GM21526 (cell line): ENCODE measurements at regions not wholly inside any gene's neighbourhood (a gene's known extent, or its start where the extent isn't known, plus 50 kb on each side); places are given as distances from the start of the nearest gene placed in this dataset.

Experiments
- ATAC-seq: cut with Tn5 transposase; IDR thresholded peaks from one replicate; pipeline ENCODE4 v1.9.1; 2021; ENCODE audit warnings: moderate library complexity; ENCODE audit not compliant: unreplicated experiment, low FRiP score

DNA sequence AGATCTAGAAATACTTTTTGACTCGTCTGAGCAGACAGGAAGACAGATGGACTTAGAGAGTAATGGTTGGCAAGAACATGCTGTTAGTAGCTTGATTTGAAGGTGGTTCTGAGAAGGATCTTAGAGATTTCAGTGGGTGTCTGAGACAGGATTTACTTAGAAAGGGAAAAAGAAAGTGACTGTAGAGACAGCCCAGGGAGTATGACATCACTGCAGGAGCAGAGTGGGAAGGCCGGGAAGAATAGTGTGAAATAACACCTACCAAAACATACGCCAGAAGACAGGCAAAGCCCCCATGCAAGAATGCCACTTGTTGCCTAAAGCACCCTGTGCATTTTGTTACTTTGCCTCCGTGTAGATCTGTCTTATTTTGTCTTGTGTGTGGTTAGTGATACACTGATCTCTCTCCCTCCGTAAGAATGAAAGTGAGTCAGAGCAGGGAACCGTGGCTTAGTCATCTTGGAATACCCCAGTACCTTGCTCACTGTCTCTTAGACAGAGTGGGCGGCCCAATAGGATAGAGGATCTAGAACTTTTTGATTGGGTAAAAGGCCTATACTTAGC is 161.3 kb upstream of the IFNG-AS1 start:
- ATAC-seq = peak; percentile 85

DNA sequence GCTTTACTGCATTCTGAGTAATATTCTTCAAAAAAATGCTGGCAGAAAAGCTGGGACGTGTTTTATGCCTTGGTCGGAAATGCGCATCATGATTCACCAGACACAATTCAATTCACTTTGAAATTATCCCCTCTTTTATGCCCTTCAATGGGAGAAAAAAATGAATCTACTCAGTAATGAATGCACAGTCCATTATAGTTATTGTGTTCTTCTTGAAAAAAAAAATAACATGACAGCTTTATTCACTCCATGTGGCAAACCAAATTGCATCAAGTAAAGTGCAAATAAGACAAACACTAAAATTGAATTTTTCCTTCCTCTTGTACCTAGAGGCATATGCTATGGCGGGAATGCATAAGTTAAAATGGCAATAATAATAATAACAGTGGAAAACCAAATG is 159.4 kb upstream of the IFNG-AS1 start:
- no peak for ATAC-seq

- ATAC-seq = no peak
Measured at GRCh38 chr12:67832155-67832554, 157.1 kb upstream of the IFNG-AS1 start.

DNA sequence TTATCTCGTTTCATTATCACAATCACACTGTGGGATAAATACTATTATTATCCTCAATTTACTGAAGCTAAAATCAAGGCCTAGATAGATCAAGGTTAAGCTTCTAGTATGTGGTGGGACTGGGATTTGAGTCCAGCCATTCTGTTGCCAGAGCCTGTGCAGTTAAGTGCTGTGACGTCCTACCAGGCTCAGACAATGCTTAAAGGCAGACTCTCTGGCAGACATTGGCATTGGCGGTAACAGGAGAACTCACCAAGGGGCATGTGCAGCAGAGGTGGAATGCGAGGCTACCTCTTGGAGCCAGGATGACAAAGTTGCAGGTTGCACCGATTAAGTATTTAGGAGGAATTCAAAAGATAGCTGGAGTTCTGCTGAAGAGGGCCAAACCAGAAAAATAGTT is 155.6 kb upstream of the IFNG-AS1 start:
- no peak for ATAC-seq

- ATAC-seq = no peak
Measured at GRCh38 chr12:67837876-67838275, 151.4 kb upstream of the IFNG-AS1 start.

GRCh38 chr12:67842124-67842523 is 147.1 kb upstream of the IFNG-AS1 start:
- no peak for ATAC-seq

DNA sequence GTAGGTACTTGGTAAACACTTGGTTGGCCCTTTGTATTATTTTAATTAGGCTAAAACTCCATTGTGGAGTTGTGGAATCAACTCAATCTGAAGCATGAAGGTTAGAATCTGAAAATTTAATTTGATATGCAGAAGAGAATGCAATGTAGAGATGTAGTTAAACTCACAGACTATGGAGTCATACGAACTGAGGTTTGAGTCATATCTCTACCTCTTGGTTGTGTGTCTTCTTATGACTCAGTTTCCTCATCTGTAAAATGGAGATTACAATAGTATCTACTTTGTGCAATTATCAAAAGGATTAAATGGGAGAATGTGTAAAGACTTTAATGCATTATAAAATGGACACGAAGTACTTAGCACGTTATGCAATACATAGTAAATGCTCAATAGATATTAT is 146.0 kb upstream of the IFNG-AS1 start:
- no peak for ATAC-seq

DNA sequence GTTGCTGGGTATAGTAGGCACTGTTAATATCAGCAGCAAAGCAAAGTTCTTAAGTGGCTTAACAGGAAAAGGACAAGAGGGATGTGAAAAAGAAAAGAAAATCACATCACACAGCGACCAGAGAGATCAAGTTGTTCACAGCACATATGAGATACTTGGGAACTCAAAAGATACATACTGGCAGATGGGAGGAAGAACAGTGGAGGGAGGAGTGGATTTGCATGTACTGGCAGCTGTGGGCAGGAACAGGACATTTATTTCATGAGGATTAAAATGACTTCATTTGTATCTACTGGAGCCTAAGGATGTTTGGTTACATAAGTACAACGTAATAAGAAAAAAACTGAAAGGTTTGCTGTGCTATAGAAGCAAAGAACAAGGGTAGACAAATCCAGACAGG is 136.5 kb upstream of the IFNG-AS1 start:
- no peak for ATAC-seq

- no peak for ATAC-seq
Measured at GRCh38 chr12:67853204-67853603, 136.0 kb upstream of the IFNG-AS1 start.

- ATAC-seq = no peak
Measured at GRCh38 chr12:67854351-67854750, 134.9 kb upstream of the IFNG-AS1 start.

DNA sequence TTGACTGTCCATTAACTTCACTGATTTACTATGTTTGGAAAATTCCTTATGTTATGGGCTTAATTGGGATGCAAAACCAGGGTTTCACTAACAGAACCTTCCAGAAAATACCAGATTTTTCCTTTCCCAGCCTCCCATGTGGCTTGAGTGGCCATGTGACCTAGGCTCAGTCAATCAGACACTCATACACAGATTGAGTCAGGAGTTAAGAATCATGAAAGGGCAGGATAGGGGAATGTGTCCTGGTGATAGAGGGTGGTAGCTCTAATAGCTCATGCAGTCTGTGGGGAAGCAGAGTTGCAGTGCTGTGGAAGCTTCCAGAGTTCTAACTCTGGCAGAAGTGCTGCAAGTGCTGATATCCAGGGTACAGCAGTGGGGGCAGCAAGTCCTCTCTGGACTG is 134.1 kb upstream of the IFNG-AS1 start:
- no peak for ATAC-seq

DNA sequence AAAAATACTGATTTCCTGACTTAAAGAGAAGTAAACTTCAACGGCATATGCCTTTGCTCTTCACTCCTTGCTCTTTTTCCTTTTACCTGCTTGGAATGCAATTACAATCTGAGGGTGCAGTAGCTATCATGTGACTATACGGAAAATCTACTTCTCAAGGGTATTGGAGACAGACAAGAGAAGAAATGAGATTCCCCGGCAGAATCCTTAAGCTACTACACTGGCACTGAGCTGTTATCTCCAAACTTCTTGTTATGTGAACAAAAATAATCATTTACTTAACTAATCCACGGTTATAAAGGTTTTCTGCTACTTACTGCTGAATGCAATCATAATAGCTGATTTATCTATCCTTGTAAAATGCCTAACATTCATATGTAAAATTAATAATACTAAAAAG is 118.0 kb upstream of the IFNG-AS1 start:
- no peak for ATAC-seq

DNA sequence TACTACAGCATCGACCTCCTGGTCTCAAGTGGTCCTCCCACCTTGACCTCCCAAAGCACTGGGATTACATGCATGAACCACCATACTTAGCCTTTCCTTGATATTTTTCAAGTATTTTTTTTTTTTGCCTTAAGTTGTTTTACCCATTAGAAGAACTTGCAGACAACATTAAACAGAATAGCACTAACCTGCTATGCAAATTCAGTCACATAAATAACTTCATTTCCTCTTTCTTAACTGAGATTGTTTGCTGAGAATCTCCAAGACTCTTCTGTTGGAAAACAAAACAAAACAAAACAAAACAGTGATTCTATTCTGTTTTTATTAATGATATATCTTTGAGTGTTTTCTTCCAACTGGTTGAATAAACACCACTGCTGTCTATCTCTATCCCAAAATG is 115.9 kb upstream of the IFNG-AS1 start:
- no peak for ATAC-seq

DNA sequence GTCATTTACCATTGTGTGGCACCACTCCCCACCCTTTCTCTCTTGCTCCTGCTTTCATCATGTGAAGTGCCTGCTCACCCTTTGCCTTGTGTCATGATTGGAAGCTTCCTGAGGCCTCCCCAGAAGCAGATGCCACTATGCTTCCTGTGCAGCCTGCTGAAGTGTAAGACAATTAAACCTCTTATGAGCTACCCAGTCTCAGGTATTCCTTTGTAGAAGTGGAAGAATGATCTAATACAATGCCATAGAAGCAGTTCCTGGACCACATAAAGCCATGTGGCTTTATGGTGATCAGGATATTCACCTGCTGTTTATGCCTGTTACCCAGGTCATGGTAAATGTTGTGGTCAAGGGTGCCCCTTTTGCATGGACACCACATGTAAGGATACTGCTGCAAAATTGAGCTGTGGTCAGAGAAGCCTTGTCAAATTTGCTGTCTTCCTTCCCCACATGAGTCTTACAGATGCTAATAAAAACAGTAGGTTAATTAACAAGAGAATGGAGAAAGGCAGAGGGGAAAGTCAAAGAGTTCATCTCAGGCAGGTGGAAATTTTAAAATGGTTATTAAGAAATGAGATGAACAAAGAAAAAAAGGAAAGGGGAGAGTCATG is 112.8 kb upstream of the IFNG-AS1 start:
- no peak for ATAC-seq

DNA sequence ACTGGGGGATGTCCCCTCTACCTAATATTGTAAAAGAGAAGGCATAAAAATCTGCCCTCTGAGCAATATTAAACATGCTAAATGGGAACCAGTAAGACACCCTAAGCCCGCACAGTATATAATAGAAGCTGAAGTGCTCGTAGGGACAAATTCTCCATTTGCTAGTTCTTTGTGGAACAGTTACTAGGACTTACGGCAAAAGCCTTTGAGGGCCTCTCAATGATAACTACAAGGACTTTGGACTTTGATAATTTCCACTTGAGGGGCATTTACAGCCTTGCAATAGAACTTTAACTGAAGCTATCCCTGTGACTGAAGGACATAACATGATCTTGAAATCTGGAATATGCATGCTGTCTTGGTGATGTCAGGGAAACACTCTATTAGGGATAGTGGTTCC is 111.5 kb upstream of the IFNG-AS1 start:
- no peak for ATAC-seq

DNA sequence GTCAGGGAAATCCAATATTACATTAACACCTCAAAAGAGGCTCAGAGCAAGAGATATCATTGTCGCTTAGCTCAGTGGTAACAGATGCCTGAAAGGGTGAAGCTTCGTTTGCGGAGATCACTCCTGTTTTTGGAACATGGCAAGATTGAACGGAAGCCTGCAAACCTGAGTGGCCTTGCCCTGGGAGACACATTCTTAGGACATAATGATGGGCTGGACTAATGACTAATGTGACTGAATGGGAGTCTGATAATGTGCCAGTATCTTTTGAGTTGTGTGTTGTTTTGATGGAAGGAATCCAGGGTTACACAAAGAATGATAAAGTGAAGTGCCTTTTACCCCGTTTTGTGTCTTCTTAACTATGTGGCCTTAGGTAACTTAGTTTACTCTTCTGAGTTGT is 109.3 kb upstream of the IFNG-AS1 start:
- ATAC-seq = no peak

DNA sequence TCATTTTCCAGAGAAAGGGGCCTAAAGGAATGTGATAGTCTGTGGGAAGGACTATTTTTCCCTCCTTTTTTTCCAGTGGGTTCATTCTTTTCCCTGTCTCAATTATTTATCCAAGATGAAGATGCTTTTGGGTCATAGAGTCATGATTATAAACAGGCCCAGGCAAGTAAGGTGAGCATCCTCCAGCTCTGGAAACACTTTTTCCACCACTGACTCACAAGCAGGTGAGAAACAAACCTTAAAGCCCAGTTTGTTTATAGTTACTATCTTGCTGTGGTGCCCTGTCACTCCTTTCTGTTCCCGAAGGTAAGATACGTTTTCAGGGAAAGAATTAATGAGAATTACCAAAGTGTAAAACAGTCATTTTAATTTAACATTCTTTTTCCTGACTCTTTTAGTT is 107.7 kb upstream of the IFNG-AS1 start:
- no peak for ATAC-seq

GRCh38 chr12:67884596-67884995 is 104.7 kb upstream of the IFNG-AS1 start:
- no peak for ATAC-seq

- no peak for ATAC-seq
Measured at GRCh38 chr12:67885375-67886169, 103.7 kb upstream of the IFNG-AS1 start.

DNA sequence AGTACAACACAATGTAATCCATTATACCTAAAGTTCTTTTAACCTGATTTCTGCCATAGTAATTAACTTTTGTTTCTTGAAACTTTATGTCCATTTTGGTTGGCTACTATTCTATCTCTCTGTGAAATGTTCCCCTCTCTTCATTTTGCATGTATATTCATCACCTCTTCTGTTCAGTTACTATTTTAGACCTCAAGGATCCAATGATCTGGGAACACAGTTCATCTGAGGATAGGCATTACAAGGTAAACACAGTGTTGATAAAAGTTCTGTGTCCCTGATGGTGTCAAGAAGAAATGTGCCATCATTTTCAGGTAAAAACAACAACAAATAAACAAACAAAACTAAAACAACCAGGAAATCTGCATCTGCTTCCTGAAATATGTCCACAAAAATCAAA is 102.2 kb upstream of the IFNG-AS1 start:
- no peak for ATAC-seq

- no peak for ATAC-seq
Measured at GRCh38 chr12:67889931-67890330, 99.3 kb upstream of the IFNG-AS1 start.

- no peak for ATAC-seq
Measured at GRCh38 chr12:67890726-67891258, 98.5 kb upstream of the IFNG-AS1 start.
